ENCODE measurements at regions not wholly inside any gene's neighbourhood (a gene's known extent, or its start where the extent isn't known, plus 50 kb on each side); places are given as distances from the start of the nearest gene placed in this dataset.

DNA sequence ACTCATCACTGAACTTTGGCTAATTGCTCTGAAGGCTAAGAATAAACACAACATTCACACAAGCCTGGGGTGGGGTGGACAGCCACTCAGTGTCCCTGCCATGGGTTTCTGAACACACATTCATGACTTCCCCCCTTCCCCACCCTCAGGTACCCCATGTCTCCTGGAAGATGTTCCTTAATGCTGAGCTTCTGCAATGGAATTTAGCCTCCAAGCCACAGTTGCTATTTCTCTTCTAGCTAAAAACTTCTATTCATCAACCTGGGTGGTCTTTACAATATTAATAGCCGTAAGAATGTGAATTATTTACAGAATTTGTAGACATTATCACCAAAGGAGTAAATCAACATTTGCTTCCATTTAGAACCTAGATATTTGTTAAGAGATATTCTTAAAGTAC, 175.1 kb downstream of the ACKR3 start:
- intact Hi-C loops (cut with micrococcal nuclease), result no loop called here

- intact Hi-C loops (cut with micrococcal nuclease), result no loop called here
Observed at GRCh38 chr2:236745420-236746210, 176.0 kb downstream of the ACKR3 start.

- intact Hi-C loops (cut with micrococcal nuclease), result no loop called here
Observed at GRCh38 chr2:236746833-236747232, 177.2 kb downstream of the ACKR3 start.

DNA sequence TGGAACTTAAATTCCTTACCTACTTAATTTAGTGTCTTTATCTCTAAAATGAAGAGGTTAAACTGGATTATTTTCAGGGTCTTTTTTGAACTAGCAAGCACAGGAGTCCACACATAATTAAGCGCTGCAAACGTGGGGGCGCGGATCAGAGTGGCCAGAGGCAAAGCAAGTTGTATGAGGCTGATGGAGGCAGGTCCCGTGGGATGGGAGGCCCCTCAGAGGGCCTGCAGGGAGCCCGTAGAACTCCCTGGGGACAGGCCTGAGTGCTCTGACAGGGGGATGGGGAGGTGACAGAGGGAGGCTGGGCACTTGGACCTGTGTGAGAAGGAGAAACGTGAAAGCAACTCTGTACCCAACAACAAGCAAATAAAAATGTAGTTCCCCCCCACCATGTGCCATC, 177.8 kb downstream of the ACKR3 start:
- intact Hi-C loops (cut with micrococcal nuclease), result no loop called here

GRCh38 chr2:236747925-236748324, 178.3 kb downstream of the ACKR3 start:
- intact Hi-C loops (cut with micrococcal nuclease), result no loop called here

- intact Hi-C loops (cut with micrococcal nuclease), result no loop called here
Observed at GRCh38 chr2:236748385-236748784, 178.8 kb downstream of the ACKR3 start.

- intact Hi-C loops (cut with micrococcal nuclease), result no loop called here
Observed at GRCh38 chr2:236748801-236749200, 179.2 kb downstream of the ACKR3 start.

DNA sequence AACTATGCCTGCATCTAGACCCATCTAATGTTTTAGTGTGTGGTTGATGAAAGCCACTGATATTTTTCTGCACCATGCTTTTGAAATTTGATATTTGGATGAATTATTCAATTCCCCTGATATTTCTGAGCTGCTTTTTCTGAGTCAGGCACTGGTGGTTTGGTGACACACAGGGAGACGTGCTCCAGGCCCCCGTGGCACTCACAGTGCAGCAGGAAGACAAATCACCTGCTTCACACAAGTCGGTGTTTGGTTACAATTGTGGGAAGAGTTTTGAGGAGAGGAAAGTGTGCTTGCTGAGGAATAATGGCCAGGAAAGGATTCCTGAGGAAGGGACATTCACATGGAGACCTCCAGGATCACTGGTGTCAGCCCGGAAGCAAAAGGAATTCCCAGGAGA, 179.7 kb downstream of the ACKR3 start:
- intact Hi-C loops (cut with micrococcal nuclease), result no loop called here

DNA sequence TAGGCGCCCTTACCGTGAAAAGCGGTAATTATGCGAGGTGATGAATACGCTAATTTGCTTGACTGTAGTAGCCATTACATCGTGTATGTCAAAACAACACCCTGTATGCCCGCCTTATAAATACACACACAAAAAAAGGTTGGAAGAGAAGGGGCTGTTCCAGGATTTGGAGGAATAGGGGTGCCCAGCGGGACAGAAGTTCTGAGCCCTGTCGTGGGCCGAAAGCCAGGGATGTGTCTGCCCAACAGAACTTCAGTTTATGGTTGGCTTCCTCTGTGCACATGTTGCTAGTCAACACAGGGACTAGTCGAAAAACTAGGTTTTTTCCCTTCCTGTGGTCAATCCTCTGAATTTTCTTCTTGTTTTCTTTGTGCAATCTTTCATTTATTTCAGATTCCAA, 182.5 kb downstream of the ACKR3 start:
- intact Hi-C loops (cut with micrococcal nuclease), result no loop called here

DNA sequence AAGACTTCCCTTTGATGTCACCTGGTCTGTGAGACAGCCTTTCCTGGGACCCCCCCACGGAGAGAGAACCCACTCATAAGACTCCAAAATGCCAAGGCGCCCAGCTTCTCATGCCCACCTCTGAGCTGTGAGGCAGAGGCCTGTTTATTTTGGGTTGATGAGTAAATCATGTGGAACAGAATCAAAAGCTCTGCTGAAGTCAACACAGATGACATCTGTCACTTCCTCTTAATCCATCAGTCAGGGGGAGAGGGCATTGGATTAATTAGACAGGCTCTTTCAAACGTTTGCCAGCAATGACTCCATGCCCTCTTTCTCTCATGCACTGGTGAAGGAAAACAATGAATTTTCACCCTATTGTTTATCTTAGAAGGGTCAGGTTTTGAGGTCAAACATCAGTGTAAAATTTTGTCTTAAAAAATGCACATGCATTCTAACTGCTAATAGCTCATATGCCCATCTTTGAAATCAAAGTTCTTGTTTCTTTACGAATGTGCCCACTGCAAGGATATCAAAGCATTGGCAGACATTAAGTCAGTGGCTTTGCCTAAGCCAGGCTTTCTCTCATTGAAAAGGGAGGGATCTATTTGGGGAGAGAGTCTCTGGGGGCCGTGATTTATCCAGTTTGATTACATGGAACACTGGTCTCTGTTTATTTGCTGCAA, 184.1 kb downstream of the ACKR3 start:
- intact Hi-C loops (cut with micrococcal nuclease), result no loop called here

GRCh38 chr2:236754271-236754944, 184.8 kb downstream of the ACKR3 start:
- intact Hi-C loops (cut with micrococcal nuclease), result no loop called here

GRCh38 chr2:236755278-236755840, 185.7 kb downstream of the ACKR3 start:
- intact Hi-C loops (cut with micrococcal nuclease), result loop anchor here (5.0 kb wide), 1 partner anchor 403 kb away; no protein-coding TSS in a partner anchor

DNA sequence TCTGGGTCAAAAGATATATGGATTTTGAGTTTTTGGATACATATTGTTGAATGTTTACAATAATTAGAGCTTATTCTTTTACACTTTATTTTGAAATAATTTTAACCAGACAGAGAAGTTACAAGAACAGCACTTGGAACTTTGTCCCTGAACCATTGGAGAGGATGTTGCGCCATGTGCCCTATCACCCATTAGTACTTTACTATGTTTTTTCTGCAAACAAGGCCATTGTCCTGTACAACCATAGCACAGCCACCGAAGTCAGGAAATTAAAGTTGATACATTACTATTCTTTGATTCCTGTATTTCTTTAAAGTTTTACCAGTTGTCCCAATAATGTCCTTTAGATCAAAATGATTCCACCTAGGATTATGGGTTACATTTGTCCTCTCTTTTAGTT, 188.8 kb downstream of the ACKR3 start:
- intact Hi-C loops (cut with micrococcal nuclease), result loop anchor here (5.0 kb wide), 1 partner anchor 406 kb away; no protein-coding TSS in a partner anchor

DNA sequence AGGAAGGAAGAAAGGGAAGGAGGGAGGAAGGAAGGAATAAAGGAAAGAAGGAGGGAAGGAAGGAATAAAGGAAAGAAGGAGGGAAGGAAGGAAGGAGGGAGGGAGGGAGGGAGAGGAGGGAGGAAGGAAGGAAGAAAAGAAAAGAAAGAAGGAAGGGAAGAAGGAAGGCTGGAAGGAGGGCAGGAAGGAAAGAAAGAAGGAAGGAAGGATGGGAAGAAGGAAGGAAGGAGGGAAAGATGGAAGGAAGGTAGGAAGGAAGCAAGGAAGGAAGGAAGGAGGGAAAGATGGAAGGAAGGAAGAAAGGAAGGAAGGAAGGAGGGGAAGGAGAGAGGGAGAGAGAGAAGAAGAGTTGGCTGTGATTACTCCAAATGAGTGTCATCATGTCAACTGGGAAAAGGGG, 190.6 kb downstream of the ACKR3 start:
- intact Hi-C loops (cut with micrococcal nuclease), result no loop called here

- intact Hi-C loops (cut with micrococcal nuclease), result no loop called here
Observed at GRCh38 chr2:236761358-236761757, 191.7 kb downstream of the ACKR3 start.

- intact Hi-C loops (cut with micrococcal nuclease), result no loop called here
Observed at GRCh38 chr2:236762628-236763027, 193.0 kb downstream of the ACKR3 start.

GRCh38 chr2:236763857-236764256, 194.2 kb downstream of the ACKR3 start:
- intact Hi-C loops (cut with micrococcal nuclease), result no loop called here

GRCh38 chr2:236764716-236765115, 195.1 kb downstream of the ACKR3 start:
- intact Hi-C loops (cut with micrococcal nuclease), result no loop called here

GRCh38 chr2:236765478-236765877, 195.9 kb downstream of the ACKR3 start:
- intact Hi-C loops (cut with micrococcal nuclease), result no loop called here

DNA sequence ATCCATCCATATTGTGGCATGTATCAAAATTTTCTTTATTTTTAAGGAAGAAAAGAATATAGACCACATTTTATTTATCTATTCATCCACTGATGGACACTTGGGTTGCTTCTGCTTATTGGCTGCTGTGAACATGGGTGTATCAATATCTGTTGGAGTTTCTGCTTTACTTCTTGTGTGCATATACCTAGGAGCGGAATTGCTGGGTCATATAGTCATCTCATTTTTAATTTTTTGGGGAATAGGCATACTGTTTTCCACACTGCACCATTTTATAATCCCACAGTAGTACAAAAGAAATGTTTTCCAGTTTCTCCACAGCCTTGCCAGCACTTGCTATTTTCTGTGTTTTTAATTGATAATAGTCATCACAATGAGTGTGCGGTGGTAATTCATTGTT, 197.2 kb downstream of the ACKR3 start:
- intact Hi-C loops (cut with micrococcal nuclease), result no loop called here

- intact Hi-C loops (cut with micrococcal nuclease), result no loop called here
Observed at GRCh38 chr2:236767941-236768340, 198.3 kb downstream of the ACKR3 start.
